GM12891 (cell line): ENCODE measurements at regions not wholly inside any gene's neighbourhood (a gene's known extent, or its start where the extent isn't known, plus 50 kb on each side); places are given as distances from the start of the nearest gene placed in this dataset.

Experiments used
- POLR2A ChIP-seq: IDR thresholded peaks from 2 replicates; pipeline ENCODE4 v1.6.1; 2011; ENCODE audit warnings: low read depth, low read length, control low read depth
- POLR2AphosphoS5 ChIP-seq: IDR thresholded peaks from 2 replicates; pipeline ENCODE4 v1.6.1; 2011; ENCODE audit warnings: low read depth, low read length, control low read depth

GRCh38 chr15:58292751-58293175 lies 139.0 kb upstream of the LIPC start:
- TF ChIP-seq POLR2A, result no peak
- no peak for TF ChIP-seq POLR2AphosphoS5
